OCI-LY3 (cell line): ENCODE measurements at regions not wholly inside any gene's neighbourhood (a gene's known extent, or its start where the extent isn't known, plus 50 kb on each side); places are given as distances from the start of the nearest gene placed in this dataset.

ENCODE experiments used
- H2AFZ ChIP-seq: fragments of 200-600, 300-600 bp; shearing (Covaris generic); 2 replicates; pipeline ENCODE4 v1.6.0; 2014; ENCODE audit warnings: antibody characterized with exemption, low read depth, low read length
- H3K27ac ChIP-seq: fragments of 200-600, 300-600 bp; sonication (generic); 2 replicates; pipeline ENCODE4 v1.5.1; 2014; ENCODE audit warnings: mild to moderate bottlenecking, low read length, moderate library complexity, mixed read lengths
- H3K27me3 ChIP-seq: fragments of 200-600, 300-600 bp; sonication (generic); 2 replicates; pipeline ENCODE4 v1.6.1; 2014; ENCODE audit warnings: low read depth, low read length, mixed read lengths
- H3K36me3 ChIP-seq: fragments of 200-600, 300-600 bp; sonication (generic); replicated peaks from 2 replicates; pipeline ENCODE3; 2014; ENCODE audit warnings: low read depth, low read length, mixed read lengths
- H3K4me1 ChIP-seq: fragments of 300-600, 200-600 bp; sonication (generic); 2 replicates; pipeline ENCODE4 v1.6.1; 2014; ENCODE audit warnings: low read length, mixed read lengths
- H3K4me2 ChIP-seq: fragments of 200-600, 300-600 bp; sonication (generic); 2 replicates; pipeline ENCODE4 v1.6.1; 2014; ENCODE audit warnings: low read length, mixed read lengths
- H3K4me3 ChIP-seq: fragments of 300-600, 200-600 bp; sonication (generic); 2 replicates; pipeline ENCODE4 v1.5.1; 2014; ENCODE audit warnings: antibody characterized with exemption, mild to moderate bottlenecking, low read length, moderate library complexity
- H3K79me2 ChIP-seq: fragments of 300-600, 200-600 bp; shearing (Covaris generic); 2 replicates; pipeline ENCODE4 v1.6.1; 2014; ENCODE audit warnings: mild to moderate bottlenecking, low read length, mixed read lengths
- H3K9ac ChIP-seq: fragments of 300-600, 200-600 bp; shearing (Covaris generic); 2 replicates; pipeline ENCODE4 v1.6.0; 2014; ENCODE audit warnings: mild to moderate bottlenecking, low read length, moderate library complexity
- H3K9me3 ChIP-seq: fragments of 200-600, 300-600 bp; shearing (Covaris generic); 2 replicates; pipeline ENCODE4 v1.6.1; 2014; ENCODE audit warnings: low read length, mixed read lengths; ENCODE audit not compliant: insufficient read depth
- H4K20me1 ChIP-seq: fragments of 200-600, 300-600 bp; sonication (generic); 2 replicates; pipeline ENCODE4 v1.6.1; 2016; ENCODE audit warnings: low read length, mixed read lengths; ENCODE audit not compliant: insufficient read depth
- CTCF ChIP-seq: fragments of 200-600, 300-600 bp; sonication (generic); IDR thresholded peaks from 2 replicates; pipeline ENCODE4 v1.5.1; 2014; ENCODE audit warnings: antibody characterized with exemption, low read length, low read depth
- EZH2phosphoT487 ChIP-seq: fragments of 200-600 bp; shearing (Covaris generic); IDR thresholded peaks from 2 replicates; pipeline ENCODE4 v1.6.1; 2018; ENCODE audit warnings: antibody characterized with exemption, mixed run types, low read depth

- no peak overlapping the region for H3K4me2 ChIP-seq
- no peaks in the 10 kb centered on the region for H3K36me3 ChIP-seq
- no peak overlapping the region for H3K4me3 ChIP-seq
- no peak overlapping the region for H3K9ac ChIP-seq
- no peak overlapping the region for H2AFZ ChIP-seq
- H3K79me2 ChIP-seq, result no peaks in the 10 kb centered on the region
- H3K4me1 ChIP-seq, result no peaks in the 10 kb centered on the region
- no peaks in the 10 kb centered on the region for H3K27me3 ChIP-seq
- H3K9me3 ChIP-seq, result no peaks in the 10 kb centered on the region
- no peaks in the 10 kb centered on the region for H4K20me1 ChIP-seq
- H3K27ac ChIP-seq, result no peak overlapping the region
- TF ChIP-seq EZH2phosphoT487 (no peak), CTCF (no peak)
Measured at GRCh38 chr7:31254926-31255325, 85.6 kb downstream of the NEUROD6 start.

GRCh38 chr7:31253532-31253931 is 87.0 kb downstream of the NEUROD6 start:
- H3K36me3 ChIP-seq, result no peaks in the 10 kb centered on the region
- H3K27ac ChIP-seq, result no peak overlapping the region
- no peaks in the 10 kb centered on the region for H4K20me1 ChIP-seq
- H3K4me3 ChIP-seq, result no peak overlapping the region
- TF ChIP-seq EZH2phosphoT487 (no peak), CTCF (no peak)
- no peaks in the 10 kb centered on the region for H3K4me1 ChIP-seq
- H3K27me3 ChIP-seq, result no peaks in the 10 kb centered on the region
- no peaks in the 10 kb centered on the region for H3K9me3 ChIP-seq
- H3K4me2 ChIP-seq, result no peak overlapping the region
- H3K79me2 ChIP-seq, result no peaks in the 10 kb centered on the region
- no peak overlapping the region for H3K9ac ChIP-seq
- no peak overlapping the region for H2AFZ ChIP-seq

- no peak overlapping the region for H3K4me2 ChIP-seq
- H3K27me3 ChIP-seq, result no peaks in the 10 kb centered on the region
- H3K4me1 ChIP-seq, result no peaks in the 10 kb centered on the region
- H2AFZ ChIP-seq, result no peak overlapping the region
- TF ChIP-seq CTCF, result no peak
- TF ChIP-seq EZH2phosphoT487, result no peak
- no peaks in the 10 kb centered on the region for H3K79me2 ChIP-seq
- no peak overlapping the region for H3K4me3 ChIP-seq
- no peaks in the 10 kb centered on the region for H3K36me3 ChIP-seq
- H4K20me1 ChIP-seq, result no peaks in the 10 kb centered on the region
- H3K9ac ChIP-seq, result no peak overlapping the region
- no peaks in the 10 kb centered on the region for H3K9me3 ChIP-seq
- no peak overlapping the region for H3K27ac ChIP-seq
Measured at GRCh38 chr7:31251441-31251840, 89.1 kb downstream of the NEUROD6 start.

GRCh38 chr7:31249671-31250070 is 90.9 kb downstream of the NEUROD6 start:
- Histone ChIP-seq H3K27me3 (0 out of 2 replicates have a peak, but pooled peaks cover 4% of the 10 kb centered on the region), H3K9ac (no peak overlapping the region), H3K27ac (no peak overlapping the region), H3K4me1 (no peaks in the 10 kb centered on the region), H3K36me3 (no peaks in the 10 kb centered on the region), H3K79me2 (no peaks in the 10 kb centered on the region), H3K4me3 (no peak overlapping the region), H4K20me1 (no peaks in the 10 kb centered on the region), H3K4me2 (no peak overlapping the region), H2AFZ (no peak overlapping the region), H3K9me3 (no peaks in the 10 kb centered on the region)
- TF ChIP-seq CTCF (no peak), EZH2phosphoT487 (no peak)
